Activated B cell treated with CpG ODN at 0.5 μM for 24 hours (primary cell): ENCODE measurements at regions not wholly inside any gene's neighbourhood (a gene's known extent, or its start where the extent isn't known, plus 50 kb on each side); places are given as distances from the start of the nearest gene placed in this dataset.

Experiments
- ATAC-seq: fragments of 200-7000 bp; cut with Tn5 transposase; one replicate; pipeline ENCODE4 v1.10.0; 2021; ENCODE audit warnings: low read depth, mild to moderate bottlenecking, moderate library complexity
- CTCF ChIA-PET: fragments of 350-600 bp; sonication (Branson Sonifier 250); formaldehyde crosslinking; loops from one replicate; lab custom pipeline; 2021; ENCODE audit warnings: antibody characterized with exemption; lab: Charles Lee
- POLR2A ChIA-PET: fragments of 350-600 bp; sonication (Branson Sonifier 250); formaldehyde crosslinking; loops from one replicate; lab custom pipeline; 2021; ENCODE audit warnings: antibody characterized with exemption; lab: Charles Lee
- DNase-seq: peaks from one replicate; pipeline ENCODE4 v3.0.0; 2022
- H3K27ac Mint-ChIP-seq: one replicate; pipeline ENCODE4 v1.8.0; 2020; ENCODE audit warnings: mixed read lengths
- H3K27me3 Mint-ChIP-seq: one replicate; pipeline ENCODE4 v1.8.0; 2021; ENCODE audit warnings: mixed read lengths
- H3K36me3 Mint-ChIP-seq: one replicate; pipeline ENCODE4 v1.8.0; 2021; ENCODE audit warnings: low read depth, mixed read lengths
- H3K4me1 Mint-ChIP-seq: one replicate; pipeline ENCODE4 v1.8.0; 2021; ENCODE audit warnings: mixed read lengths
- H3K4me3 Mint-ChIP-seq: one replicate; pipeline ENCODE4 v1.8.0; 2020; ENCODE audit warnings: mild to moderate bottlenecking, mixed read lengths
- H3K9me3 Mint-ChIP-seq: one replicate; pipeline ENCODE4 v1.8.0; 2020; ENCODE audit warnings: mixed read lengths
- CTCF ChIP-seq: fragments of 200-600 bp; IDR thresholded peaks from one replicate; pipeline ENCODE4 v1.8.0; 2022; ENCODE audit warnings: antibody characterized with exemption, mild to moderate bottlenecking
- intact Hi-C: fragments of 100-400 bp; cut with micrococcal nuclease; formaldehyde crosslinking; loops from one replicate; pipeline ENCODE4 v1.15.1; 2024

- no peaks in the 10 kb centered on the region for H3K36me3 Mint-ChIP-seq
- intact Hi-C loops: no loop called here
These were observed 465.1 kb upstream of the BCHE start for GRCh38 chr3:166302331-166302730.

GRCh38 chr3:166296179-166296783, 459.1 kb upstream of the BCHE start:
- ChIA-PET POLR2A (no interaction called here), CTCF (no interaction called here)
- no peak for DNase-seq
- no peak for ATAC-seq
- TF ChIP-seq CTCF: no peak
- Mint-ChIP-seq H3K27me3 (no peaks in the 10 kb centered on the region), H3K36me3 (no peaks in the 10 kb centered on the region), H3K4me1 (no peaks in the 10 kb centered on the region), H3K9me3 (no peaks in the 10 kb centered on the region), H3K4me3 (no peak overlapping the region), H3K27ac (no peak overlapping the region)
- intact Hi-C loops: no loop called here

More at GRCh38 chr3:166302331-166302730, 465.1 kb upstream of the BCHE start:
- no peak for TF ChIP-seq CTCF
- H3K27me3 Mint-ChIP-seq: no peaks in the 10 kb centered on the region
- no peak for DNase-seq
- ChIA-PET POLR2A (no interaction called here), CTCF (no interaction called here)
- ATAC-seq: no peak
- H3K4me3 Mint-ChIP-seq: no peak overlapping the region
- H3K9me3 Mint-ChIP-seq: no peaks in the 10 kb centered on the region
- no peaks in the 10 kb centered on the region for H3K4me1 Mint-ChIP-seq
- H3K27ac Mint-ChIP-seq: no peak overlapping the region

- POLR2A ChIA-PET: no interaction called here
- H3K9me3 Mint-ChIP-seq: peaks cover 1% of the 10 kb centered on the region
- H3K27ac Mint-ChIP-seq: no peak overlapping the region
- H3K36me3 Mint-ChIP-seq: no peaks in the 10 kb centered on the region
- no peaks in the 10 kb centered on the region for H3K4me1 Mint-ChIP-seq
- DNase-seq: no peak
- intact Hi-C loops: no loop called here
- no peak overlapping the region for H3K4me3 Mint-ChIP-seq
- no peaks in the 10 kb centered on the region for H3K27me3 Mint-ChIP-seq
- CTCF ChIA-PET: no interaction called here
- ATAC-seq: no peak
- no peak for TF ChIP-seq CTCF
These were observed 454.1 kb upstream of the BCHE start for GRCh38 chr3:166291186-166291955.

GRCh38 chr3:166285001-166285400, 447.8 kb upstream of the BCHE start:
- H3K4me3 Mint-ChIP-seq: no peak overlapping the region
- ATAC-seq: no peak
- no peaks in the 10 kb centered on the region for H3K4me1 Mint-ChIP-seq

More at GRCh38 chr3:166285001-166285400, 447.8 kb upstream of the BCHE start:
- H3K9me3 Mint-ChIP-seq: peaks cover 3% of the 10 kb centered on the region
- H3K36me3 Mint-ChIP-seq: no peaks in the 10 kb centered on the region
- ChIA-PET CTCF (no interaction called here), POLR2A (no interaction called here)
- H3K27ac Mint-ChIP-seq: no peak overlapping the region
- intact Hi-C loops: no loop called here
- TF ChIP-seq CTCF: no peak
- no peaks in the 10 kb centered on the region for H3K27me3 Mint-ChIP-seq
- DNase-seq: no peak
